A549 (cell line): ENCODE measurements at regions not wholly inside any gene's neighbourhood (a gene's known extent, or its start where the extent isn't known, plus 50 kb on each side); places are given as distances from the start of the nearest gene placed in this dataset.

Source experiments
- ATAC-seq, 2 experiments: fragments of 200-7000 bp in 1 of 2; fragments of >200 bp in 1 of 2; cut with Nextera tagmentation in 1 of 2; cut with Tn5 transposase in 1 of 2; 3 replicates each; pipeline versions ENCODE4 v1.8.0 to v1.9.1; 2018 to 2020; ENCODE audit warnings: mild to moderate bottlenecking in 1 of 2, moderate library complexity in 1 of 2
- CTCF ChIA-PET: fragments of 300-600 bp; sonication (Branson Sonifier 250); formaldehyde crosslinking; extraction: SDS; loops from one replicate; lab custom pipeline; 2021; ENCODE audit warnings: antibody characterized with exemption, inconsistent platforms; lab: Yijun Ruan, JAX
- POLR2A ChIA-PET: fragments of 350-600 bp; formaldehyde crosslinking; extraction: SDS; loops from one replicate; lab custom pipeline; 2021; ENCODE audit warnings: antibody characterized with exemption, inconsistent platforms; lab: Yijun Ruan, JAX
- DNase-seq, 2 experiments: peaks; one replicate each; pipeline versions ENCODE4 v3.0.0 to v3.0.0-alpha.2; 2011 to 2016; ENCODE audit warnings: low read depth in 1 of 2, low spot score in 1 of 2
- FAIRE-seq: peaks from 2 replicates; lab custom pipeline; 2011; peaks lifted over from hg19 to GRCh38; lab: Jason Lieb, UNC
- H3K27ac ChIP-seq, 2 experiments: fragments of >200 bp; sonication (Bioruptor Twin); formaldehyde crosslinking; 3 replicates each; pipeline ENCODE4 v1.5.1; 2016 to 2017
- H3K4me1 ChIP-seq: fragments of >200 bp; sonication (Bioruptor Twin); formaldehyde crosslinking; 3 replicates; pipeline ENCODE4 v1.6.1; 2016
- H3K4me2 ChIP-seq: fragments of >200 bp; sonication (Bioruptor Twin); formaldehyde crosslinking; 3 replicates; pipeline ENCODE4 v1.6.1; 2016
- H3K4me3 ChIP-seq: fragments of >200 bp; sonication (Bioruptor Twin); formaldehyde crosslinking; 3 replicates; pipeline ENCODE4 v1.5.1; 2016
- H3K9me3 ChIP-seq: fragments of >200 bp; sonication (Bioruptor Twin); formaldehyde crosslinking; 3 replicates; pipeline ENCODE4 v1.6.1; 2016
- ATOH8 ChIP-seq: fragments of 250-450 bp; sonication (Bioruptor Pico); IDR thresholded peaks from 2 replicates; pipeline ENCODE4 v1.5.0; 2020; ENCODE audit warnings: low read depth, mild to moderate bottlenecking, moderate library complexity
- BHLHE40 ChIP-seq: IDR thresholded peaks from 2 replicates; pipeline ENCODE4 v1.6.1; 2012; ENCODE audit warnings: low read depth, low read length, inconsistent platforms
- CBX2 ChIP-seq: fragments of 200-600 bp; sonication (generic); IDR thresholded peaks from 2 replicates; pipeline ENCODE4 v1.6.1; 2016; ENCODE audit warnings: low read depth, mild to moderate bottlenecking, borderline replicate concordance
- CEBPB ChIP-seq, 2 experiments: fragments of >200 bp in 1 of 2; sonication (Bioruptor Twin) in 1 of 2; formaldehyde crosslinking in 1 of 2; IDR thresholded peaks; 2 replicates each; pipeline ENCODE4 v1.6.1; 2012 to 2016
- CTCF ChIP-seq: fragments of >200 bp; sonication (Bioruptor Twin); formaldehyde crosslinking; IDR thresholded peaks from 3 replicates; pipeline ENCODE4 v1.5.1; 2016
- EHF ChIP-seq: fragments of 250-450 bp; sonication (Bioruptor Pico); IDR thresholded peaks from 2 replicates; pipeline ENCODE4 v1.5.0; 2020; ENCODE audit warnings: mild to moderate bottlenecking
- EP300 ChIP-seq, 2 experiments: fragments of >200 bp; sonication (Bioruptor Twin); formaldehyde crosslinking; IDR thresholded peaks; 2 replicates in 1 of 2; 3 replicates in 1 of 2; pipeline ENCODE4 v1.6.1; 2016 to 2017
- ESRRA ChIP-seq: fragments of 150-350 bp; IDR thresholded peaks from 2 replicates; pipeline ENCODE4 v1.6.1; 2014; ENCODE audit warnings: mild to moderate bottlenecking, low read length, borderline replicate concordance
- FOSB ChIP-seq: fragments of 250-450 bp; sonication (Bioruptor Pico); IDR thresholded peaks from 2 replicates; pipeline ENCODE4 v1.5.0; 2020; ENCODE audit warnings: mild to moderate bottlenecking, moderate library complexity
- FOSL2 ChIP-seq, 2 experiments: fragments of 450-650 bp in 1 of 2; fragments of >200 bp in 1 of 2; sonication (Bioruptor Twin) in 1 of 2; formaldehyde crosslinking; IDR thresholded peaks; 2 replicates each; pipeline versions ENCODE4 v1.5.0 to v1.6.1; 2016 to 2020; ENCODE audit warnings: mild to moderate bottlenecking in 1 of 2, moderate library complexity in 1 of 2
- GATA3 ChIP-seq: IDR thresholded peaks from 2 replicates; pipeline ENCODE4 v1.6.1; 2012; ENCODE audit warnings: borderline replicate concordance
- HEYL ChIP-seq: fragments of 250-450 bp; sonication (Bioruptor Pico); IDR thresholded peaks from 2 replicates; pipeline ENCODE4 v1.8.0; 2021; ENCODE audit warnings: mild to moderate bottlenecking, moderate library complexity
- HMGXB4 ChIP-seq: fragments of 250-450 bp; sonication (Bioruptor Pico); IDR thresholded peaks from 2 replicates; pipeline ENCODE4 v1.5.0; 2021; ENCODE audit warnings: mild to moderate bottlenecking, moderate library complexity, borderline replicate concordance
- HOXA7 ChIP-seq: fragments of 250-450 bp; sonication (Bioruptor Pico); IDR thresholded peaks from 2 replicates; pipeline ENCODE4 v1.5.0; 2020; ENCODE audit warnings: mild to moderate bottlenecking, moderate library complexity
- HOXB13 ChIP-seq: fragments of 250-450 bp; sonication (Bioruptor Pico); IDR thresholded peaks from 2 replicates; pipeline ENCODE4 v1.5.0; 2020; ENCODE audit warnings: low read depth, mild to moderate bottlenecking, moderate library complexity
- KDM5A ChIP-seq: fragments of 200-600 bp; sonication (generic); IDR thresholded peaks from 2 replicates; pipeline ENCODE4 v1.6.1; 2016; ENCODE audit warnings: antibody characterized with exemption, mild to moderate bottlenecking
- MAFK ChIP-seq: fragments of 450-650 bp; IDR thresholded peaks from 2 replicates; pipeline ENCODE4 v1.6.1; 2014; ENCODE audit not compliant: partially characterized antibody
- MAZ ChIP-seq: fragments of 150-350 bp; IDR thresholded peaks from 2 replicates; pipeline ENCODE4 v1.6.1; 2014; ENCODE audit warnings: antibody characterized with exemption, low read depth, low read length, borderline replicate concordance
- NR3C1 ChIP-seq: fragments of >200 bp; sonication (Bioruptor Twin); formaldehyde crosslinking; IDR thresholded peaks from 3 replicates; pipeline ENCODE4 v1.6.1; 2017
- PHF8 ChIP-seq: fragments of 200-600 bp; sonication (generic); IDR thresholded peaks from 2 replicates; pipeline ENCODE4 v1.6.1; 2016; ENCODE audit warnings: low read depth, mild to moderate bottlenecking, antibody characterized with exemption, moderate library complexity, borderline replicate concordance
- RARB ChIP-seq: fragments of 250-450 bp; sonication (Bioruptor Pico); IDR thresholded peaks from 2 replicates; pipeline ENCODE4 v1.8.0; 2021; ENCODE audit warnings: mild to moderate bottlenecking, moderate library complexity
- RNF2 ChIP-seq: fragments of 200-600 bp; sonication (generic); IDR thresholded peaks from 2 replicates; pipeline ENCODE4 v1.6.1; 2016; ENCODE audit warnings: low read depth, mild to moderate bottlenecking, antibody characterized with exemption, moderate library complexity, borderline replicate concordance
- SMC3 ChIP-seq: fragments of >200 bp; sonication (Bioruptor Twin); formaldehyde crosslinking; IDR thresholded peaks from 3 replicates; pipeline ENCODE4 v1.6.1; 2018; ENCODE audit warnings: inconsistent platforms
- SREBF2 ChIP-seq: fragments of 450-650 bp; IDR thresholded peaks from 2 replicates; pipeline ENCODE4 v1.6.1; 2014; ENCODE audit warnings: mild to moderate bottlenecking, moderate library complexity
- USF2 ChIP-seq: fragments of 450-650 bp; IDR thresholded peaks from 2 replicates; pipeline ENCODE4 v1.6.1; 2014; ENCODE audit warnings: antibody characterized with exemption
- ZFP36 ChIP-seq: fragments of 450-650 bp; IDR thresholded peaks from 2 replicates; pipeline ENCODE4 v1.6.1; 2014; ENCODE audit warnings: borderline replicate concordance; ENCODE audit not compliant: partially characterized antibody
- ZNF302 ChIP-seq: fragments of 250-450 bp; sonication (Bioruptor Pico); IDR thresholded peaks from 2 replicates; pipeline ENCODE4 v1.9.0; 2021; ENCODE audit warnings: inconsistent platforms, mild to moderate bottlenecking, moderate library complexity
- WGBS: methylation state at CpG from one replicate; pipeline ENCODE4 v1.1.6; 2017; ENCODE audit errors: missing lambda C conversion rate; 5-methylcytosine and 5-hydroxymethylcytosine counted together
- TF ChIP-seq, protein P1 (sequence below): fragments of >200 bp; sonication (Bioruptor Twin); formaldehyde crosslinking; IDR thresholded peaks from 2 replicates; pipeline ENCODE4 v1.6.1; 2016
- TF ChIP-seq, protein P2 (sequence below): IDR thresholded peaks from 2 replicates; pipeline ENCODE4 v1.6.1; 2012
- TF ChIP-seq, protein P3 (sequence below): fragments of 200-600 bp; sonication (generic); IDR thresholded peaks from 2 replicates; pipeline ENCODE4 v1.6.1; 2016; ENCODE audit warnings: antibody characterized with exemption, mild to moderate bottlenecking, moderate library complexity

DNA sequence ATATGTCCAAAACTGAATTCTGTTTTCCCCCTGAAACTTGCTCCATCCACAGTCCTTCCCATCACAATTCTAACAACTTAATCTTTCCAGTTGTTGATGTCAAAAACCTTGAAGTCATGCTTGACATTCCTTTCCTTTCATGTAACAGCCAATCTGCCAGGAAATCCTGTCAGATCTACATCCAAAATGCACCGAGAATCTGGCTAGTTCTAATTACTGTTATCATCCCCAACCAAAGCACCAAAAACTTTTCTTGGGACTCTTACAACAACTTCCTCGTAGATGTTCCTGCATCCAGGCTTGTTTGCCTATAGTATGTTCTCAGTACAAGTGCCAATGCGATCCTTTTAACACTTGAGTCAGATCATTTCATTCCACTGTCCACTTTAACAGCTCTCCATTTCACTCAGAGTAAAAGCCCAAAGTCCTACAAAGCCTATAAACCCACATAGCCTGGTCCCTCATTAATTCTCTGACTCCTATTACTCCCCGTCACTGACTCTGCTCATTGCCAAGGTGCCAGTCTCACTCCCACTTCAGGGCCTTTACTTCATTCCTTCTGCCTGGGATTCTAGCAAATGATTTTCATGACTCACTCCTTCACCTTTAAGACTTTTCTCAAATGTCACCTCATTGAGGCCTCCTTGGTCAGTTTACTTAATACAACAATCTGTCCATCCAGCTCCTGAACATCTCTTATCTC is 493.2 kb upstream of the NFIA start:
- no peaks in the 10 kb centered on the region for H3K9me3 ChIP-seq
- no peak overlapping the region for H3K27ac ChIP-seq
- CTCF ChIA-PET = no interaction called here
- FAIRE-seq = no peak
- ATAC-seq = no peak
- H3K4me3 ChIP-seq = no peak overlapping the region
- POLR2A ChIA-PET = no interaction called here
- TF ChIP-seq MAZ (no peak), CEBPB (IDR thresholded peaks at IDR 0.05) (no peak), SMC3 (no peak), EHF (CRISPR knock-in tag) (no peak), KDM5A (no peak), HOXA7 (CRISPR knock-in tag) (no peak), FOSL2 (IDR thresholded peaks at IDR 0.05) (no peak), FOSL2 (CRISPR knock-in tag; IDR thresholded peaks at IDR 0.05) (no peak), HEYL (no peak), HMGXB4 (no peak), HOXB13 (CRISPR knock-in tag) (no peak), USF2 (no peak), RNF2 (no peak), RARB (no peak), ESRRA (no peak), CTCF (no peak), BHLHE40 (no peak)
- WGBS = 11% methylated on average over 4 of the region's 4 CpGs
- DNase-seq = no peak
- H3K4me2 ChIP-seq = no peak overlapping the region
- H3K4me1 ChIP-seq = no peaks in the 10 kb centered on the region

- no peaks in the 10 kb centered on the region for H3K4me1 ChIP-seq
- DNase-seq (no peak), FAIRE-seq (no peak), ATAC-seq (no peak)
- POLR2A ChIA-PET = no interaction called here
- TF ChIP-seq SREBF2 = no peak
- no peak for TF ChIP-seq MAFK
- TF ChIP-seq, protein P1, sequence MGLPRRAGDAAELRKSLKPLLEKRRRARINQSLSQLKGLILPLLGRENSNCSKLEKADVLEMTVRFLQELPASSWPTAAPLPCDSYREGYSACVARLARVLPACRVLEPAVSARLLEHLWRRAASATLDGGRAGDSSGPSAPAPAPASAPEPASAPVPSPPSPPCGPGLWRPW = no peak
- no peak for TF ChIP-seq ZFP36
- TF ChIP-seq ZNF302 = no peak
- no peak for TF ChIP-seq FOSB (CRISPR knock-in tag)
- TF ChIP-seq, protein P2, sequence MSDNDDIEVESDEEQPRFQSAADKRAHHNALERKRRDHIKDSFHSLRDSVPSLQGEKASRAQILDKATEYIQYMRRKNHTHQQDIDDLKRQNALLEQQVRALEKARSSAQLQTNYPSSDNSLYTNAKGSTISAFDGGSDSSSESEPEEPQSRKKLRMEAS = no peak
- no peak for TF ChIP-seq PHF8
- TF ChIP-seq ATOH8 (CRISPR knock-in tag) = no peak
- no peak for TF ChIP-seq NR3C1
- no peak for TF ChIP-seq GATA3
- no peak for TF ChIP-seq CBX2
- TF ChIP-seq, protein P3, sequence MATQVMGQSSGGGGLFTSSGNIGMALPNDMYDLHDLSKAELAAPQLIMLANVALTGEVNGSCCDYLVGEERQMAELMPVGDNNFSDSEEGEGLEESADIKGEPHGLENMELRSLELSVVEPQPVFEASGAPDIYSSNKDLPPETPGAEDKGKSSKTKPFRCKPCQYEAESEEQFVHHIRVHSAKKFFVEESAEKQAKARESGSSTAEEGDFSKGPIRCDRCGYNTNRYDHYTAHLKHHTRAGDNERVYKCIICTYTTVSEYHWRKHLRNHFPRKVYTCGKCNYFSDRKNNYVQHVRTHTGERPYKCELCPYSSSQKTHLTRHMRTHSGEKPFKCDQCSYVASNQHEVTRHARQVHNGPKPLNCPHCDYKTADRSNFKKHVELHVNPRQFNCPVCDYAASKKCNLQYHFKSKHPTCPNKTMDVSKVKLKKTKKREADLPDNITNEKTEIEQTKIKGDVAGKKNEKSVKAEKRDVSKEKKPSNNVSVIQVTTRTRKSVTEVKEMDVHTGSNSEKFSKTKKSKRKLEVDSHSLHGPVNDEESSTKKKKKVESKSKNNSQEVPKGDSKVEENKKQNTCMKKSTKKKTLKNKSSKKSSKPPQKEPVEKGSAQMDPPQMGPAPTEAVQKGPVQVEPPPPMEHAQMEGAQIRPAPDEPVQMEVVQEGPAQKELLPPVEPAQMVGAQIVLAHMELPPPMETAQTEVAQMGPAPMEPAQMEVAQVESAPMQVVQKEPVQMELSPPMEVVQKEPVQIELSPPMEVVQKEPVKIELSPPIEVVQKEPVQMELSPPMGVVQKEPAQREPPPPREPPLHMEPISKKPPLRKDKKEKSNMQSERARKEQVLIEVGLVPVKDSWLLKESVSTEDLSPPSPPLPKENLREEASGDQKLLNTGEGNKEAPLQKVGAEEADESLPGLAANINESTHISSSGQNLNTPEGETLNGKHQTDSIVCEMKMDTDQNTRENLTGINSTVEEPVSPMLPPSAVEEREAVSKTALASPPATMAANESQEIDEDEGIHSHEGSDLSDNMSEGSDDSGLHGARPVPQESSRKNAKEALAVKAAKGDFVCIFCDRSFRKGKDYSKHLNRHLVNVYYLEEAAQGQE = no peak
- TF ChIP-seq EP300 (IDR thresholded peaks at IDR 0.05) = no peak
- WGBS = 0% methylated on average over 2 of the region's 2 CpGs
- H3K9me3 ChIP-seq = no peaks in the 10 kb centered on the region
- no peak overlapping the region for H3K4me2 ChIP-seq
- CTCF ChIA-PET = no interaction called here
- H3K4me3 ChIP-seq = no peak overlapping the region
- no peak overlapping the region for H3K27ac ChIP-seq
These were observed 498.0 kb upstream of the NFIA start for GRCh38 chr1:60584371-60584770.
